Stimulated activated CD8-positive, alpha-beta memory T cell treated with anti-CD3 and anti-CD28 coated beads, Interleukin-2, amount 100 ng/mL, for 1 hour (primary cell): ENCODE measurements at regions not wholly inside any gene's neighbourhood (a gene's known extent, or its start where the extent isn't known, plus 50 kb on each side); places are given as distances from the start of the nearest gene placed in this dataset.
"Not testable (repeated sequence)": the region's sequence is repeated elsewhere in the genome, so short reads cannot be mapped to it uniquely, and the experiment has no call there.

ENCODE experiments used
- DNase-seq, 2 donors: peaks; one replicate each; pipeline ENCODE4 v3.0.0-alpha.2; 2020; ENCODE audit warnings: low read depth in 2 of 2

GRCh38 chr13:80509264-80509663, 168.3 kb upstream of the SPRY2 start:
- no peak for DNase-seq

- DNase-seq, result no peak
Observed at GRCh38 chr13:80508031-80508430, 167.1 kb upstream of the SPRY2 start.

- DNase-seq, result no peak
Observed at GRCh38 chr13:80504453-80504852, 163.5 kb upstream of the SPRY2 start.

- no peak for DNase-seq
Observed at GRCh38 chr13:80502359-80502758, 161.4 kb upstream of the SPRY2 start.

- no peak for DNase-seq
Observed at GRCh38 chr13:80501556-80501955, 160.6 kb upstream of the SPRY2 start.

GRCh38 chr13:80499536-80500290, 158.8 kb upstream of the SPRY2 start:
- no peak for DNase-seq

- no peak for DNase-seq
Observed at GRCh38 chr13:80498433-80498832, 157.5 kb upstream of the SPRY2 start.

- DNase-seq, result no peak
Observed at GRCh38 chr13:80497978-80498377, 157.1 kb upstream of the SPRY2 start.

GRCh38 chr13:80497439-80497838, 156.5 kb upstream of the SPRY2 start:
- DNase-seq, result no peak

- DNase-seq, result no peak
Observed at GRCh38 chr13:80496721-80497397, 155.9 kb upstream of the SPRY2 start.

- DNase-seq, result not testable (repeated sequence)
Observed at GRCh38 chr13:80490491-80490943, 149.6 kb upstream of the SPRY2 start.

- DNase-seq, result no peak
Observed at GRCh38 chr13:80486402-80486801, 145.5 kb upstream of the SPRY2 start.

GRCh38 chr13:80483157-80483556, 142.2 kb upstream of the SPRY2 start:
- no peak for DNase-seq

GRCh38 chr13:80481588-80481987, 140.7 kb upstream of the SPRY2 start:
- DNase-seq, result no peak

- no peak for DNase-seq
Observed at GRCh38 chr13:80477661-80478443, 136.9 kb upstream of the SPRY2 start.

GRCh38 chr13:80476953-80477352, 136.0 kb upstream of the SPRY2 start:
- DNase-seq, result no peak

GRCh38 chr13:80475718-80476117, 134.8 kb upstream of the SPRY2 start:
- no peak for DNase-seq

GRCh38 chr13:80473695-80474094, 132.8 kb upstream of the SPRY2 start:
- DNase-seq, result no peak

GRCh38 chr13:80469853-80470381, 129.0 kb upstream of the SPRY2 start:
- DNase-seq, result no peak

GRCh38 chr13:80469105-80469852, 128.4 kb upstream of the SPRY2 start:
- DNase-seq, result no peak

- DNase-seq, result no peak
Observed at GRCh38 chr13:80465321-80465720, 124.4 kb upstream of the SPRY2 start.
